ENCODE measurements at regions not wholly inside any gene's neighbourhood (a gene's known extent, or its start where the extent isn't known, plus 50 kb on each side); places are given as distances from the start of the nearest gene placed in this dataset.
"Not testable (repeated sequence)": the region's sequence is repeated elsewhere in the genome, so short reads cannot be mapped to it uniquely, and the experiment has no call there.

DNA sequence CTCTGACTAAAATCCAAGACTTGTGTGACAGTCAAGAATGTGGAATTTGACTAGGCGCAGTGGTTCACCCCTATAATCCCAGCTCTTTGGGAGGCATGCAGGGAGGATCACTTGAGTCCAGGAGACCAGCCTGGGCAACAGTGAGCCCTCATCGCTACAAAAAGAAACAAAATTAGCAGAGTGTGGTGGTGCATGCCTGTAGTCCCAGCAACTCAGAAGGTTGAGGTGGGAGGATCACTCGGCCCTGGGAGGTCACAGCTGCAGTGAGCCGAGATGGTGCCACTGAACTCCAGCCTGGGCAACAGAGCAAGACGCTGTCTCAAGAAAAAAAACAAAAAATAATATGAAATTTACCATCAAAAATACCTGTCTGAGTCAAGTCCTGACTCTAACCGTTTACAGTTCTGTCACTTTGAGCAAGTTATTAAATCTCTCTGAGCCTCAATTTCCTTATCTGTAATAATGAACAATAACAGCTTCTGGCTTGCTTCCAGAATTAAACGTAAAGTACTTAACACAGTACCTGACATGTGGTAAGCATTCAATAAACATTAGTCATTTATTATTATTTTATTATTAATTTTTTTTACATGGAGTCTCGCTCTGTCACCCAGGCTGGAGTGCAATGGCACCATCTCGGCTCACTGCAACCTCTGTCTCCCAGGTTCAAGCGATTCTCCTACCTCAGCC lies 204.6 kb upstream of the TSC22D1 start:
- no peak for DNase-seq (ENCODE audit: low spot score)

DNA sequence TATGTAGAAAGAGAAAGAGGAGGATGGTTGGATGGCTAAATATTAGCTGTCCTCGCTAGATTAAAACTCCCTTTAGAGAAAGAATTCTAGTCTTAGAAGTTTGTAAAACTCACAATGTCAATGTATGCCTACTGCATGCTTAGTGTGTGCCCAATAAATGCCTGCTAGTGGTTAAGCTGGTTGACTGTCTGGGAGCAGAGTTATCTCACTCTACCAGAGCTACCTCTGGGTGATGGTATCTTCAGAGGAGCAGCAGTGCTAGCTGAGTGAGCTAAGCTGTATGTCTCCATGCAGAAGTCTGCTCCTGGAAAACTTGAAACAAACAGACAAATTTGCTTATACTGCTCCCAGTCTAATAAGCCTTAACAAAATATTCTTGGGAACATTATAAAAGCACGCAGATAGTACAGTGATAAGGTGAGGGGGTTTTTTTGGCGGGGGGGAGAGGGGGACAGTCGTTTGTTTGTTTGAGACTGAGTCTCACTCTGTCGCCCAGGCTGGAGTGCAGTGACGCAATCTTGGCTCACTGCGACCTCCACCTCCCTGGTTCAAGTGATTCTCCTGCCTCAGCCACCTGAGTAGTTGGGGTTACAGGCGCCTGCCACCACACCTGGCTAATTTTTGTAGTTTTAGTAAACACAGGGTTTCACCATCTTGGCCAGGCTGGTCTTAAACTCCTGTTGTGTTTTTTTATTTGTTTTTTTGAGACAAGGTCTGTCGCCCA lies 202.8 kb upstream of the TSC22D1 start:
- DNase-seq (ENCODE audit: low spot score), result no peak

DNA sequence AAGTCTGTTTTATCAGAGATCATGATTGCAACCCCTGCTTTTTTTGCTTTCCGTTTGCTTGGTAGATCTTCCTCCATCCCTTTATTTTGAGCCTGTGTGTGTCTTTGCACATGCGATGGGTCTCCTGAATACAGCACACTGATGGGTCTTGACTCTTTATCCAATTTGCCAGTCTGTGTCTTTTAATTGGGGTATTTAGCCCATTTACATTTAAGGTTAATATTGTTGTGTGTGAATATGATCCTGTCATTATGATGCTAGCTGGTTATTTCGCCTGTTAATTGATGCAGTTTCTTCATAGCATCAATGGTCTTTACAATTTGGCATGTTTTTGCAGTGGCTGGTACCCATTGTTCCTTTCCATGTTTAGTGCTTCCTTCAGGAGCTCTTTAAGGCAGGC lies 199.2 kb upstream of the TSC22D1 start:
- not testable (repeated sequence) for DNase-seq (ENCODE audit: low spot score)

DNA sequence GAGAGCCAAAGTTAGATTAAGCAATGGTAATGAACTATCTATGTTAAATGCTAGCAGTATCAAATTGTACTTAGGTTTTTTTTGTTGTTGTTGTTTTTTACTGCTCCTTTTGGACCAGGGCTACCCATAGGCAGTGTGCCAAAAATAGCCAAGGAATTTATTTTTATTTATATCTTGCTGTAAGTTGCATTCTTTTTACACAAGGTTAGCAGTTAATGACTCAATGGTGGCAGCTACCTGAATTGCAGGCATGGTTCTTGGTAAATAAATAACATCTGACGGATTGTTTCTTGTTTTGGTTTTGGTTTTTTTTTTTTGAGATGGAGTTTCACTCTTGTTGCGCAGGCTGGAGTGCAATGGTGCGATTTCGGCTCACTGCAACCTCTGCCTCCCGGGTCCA lies 194.8 kb upstream of the TSC22D1 start:
- no peak for DNase-seq (ENCODE audit: low spot score)

DNA sequence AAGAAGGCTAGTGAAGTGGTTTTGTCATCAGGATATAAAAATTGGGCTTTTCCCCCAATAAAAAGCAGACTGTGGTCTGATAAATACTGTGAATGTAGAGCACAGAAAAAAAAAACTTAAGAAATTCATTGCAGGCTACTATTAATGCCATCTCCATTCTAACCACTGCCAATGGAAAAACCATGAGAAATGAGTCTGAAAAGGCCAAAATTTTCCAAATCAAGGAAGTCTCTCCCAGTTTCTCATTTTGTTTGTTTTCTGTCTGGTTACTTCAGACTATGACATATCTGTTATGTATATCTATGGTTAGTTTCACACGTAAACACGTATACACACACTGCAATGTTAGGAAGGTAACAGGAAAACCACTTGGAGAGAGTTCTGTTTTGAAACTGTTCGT lies 193.6 kb upstream of the TSC22D1 start:
- no peak for DNase-seq (ENCODE audit: low spot score)

DNA sequence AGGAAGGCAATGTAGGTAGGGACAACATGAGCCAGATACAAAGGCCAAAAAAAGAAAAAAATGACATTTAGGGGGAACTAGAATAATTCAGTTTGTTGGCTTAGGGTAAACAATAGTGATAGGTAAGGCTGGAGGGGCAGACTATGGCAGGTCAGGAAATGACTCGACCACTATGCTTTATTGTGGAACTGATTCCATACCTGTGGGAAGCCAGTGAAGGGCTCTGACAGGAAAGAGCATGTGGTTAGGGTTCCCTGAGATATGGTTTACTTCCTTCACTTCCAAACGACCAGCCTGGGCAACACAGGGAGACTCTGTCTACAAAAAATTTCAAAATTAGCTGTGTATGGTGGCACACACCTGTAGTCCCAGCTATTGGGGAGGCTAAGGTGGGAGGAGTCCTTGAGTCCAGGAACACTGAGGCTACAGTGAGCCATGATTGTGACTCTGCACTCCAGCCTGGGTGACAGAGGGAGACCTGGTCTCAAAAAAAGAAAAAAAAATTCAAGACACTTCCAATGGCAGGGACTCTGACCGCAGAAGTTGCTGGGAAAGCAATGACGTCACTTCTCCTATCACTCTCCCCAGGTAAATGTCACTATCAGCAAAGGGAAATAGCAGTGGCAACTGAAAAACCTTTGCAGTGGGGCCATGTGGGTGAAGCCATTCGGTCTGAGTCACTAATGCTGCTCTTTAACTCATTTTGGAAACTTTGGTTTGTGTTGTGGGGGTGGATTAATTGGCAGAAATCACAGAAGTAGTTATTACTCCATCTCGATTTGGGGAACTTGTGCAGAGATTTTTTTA lies 192.8 kb upstream of the TSC22D1 start:
- no peak for DNase-seq (ENCODE audit: low spot score)

DNA sequence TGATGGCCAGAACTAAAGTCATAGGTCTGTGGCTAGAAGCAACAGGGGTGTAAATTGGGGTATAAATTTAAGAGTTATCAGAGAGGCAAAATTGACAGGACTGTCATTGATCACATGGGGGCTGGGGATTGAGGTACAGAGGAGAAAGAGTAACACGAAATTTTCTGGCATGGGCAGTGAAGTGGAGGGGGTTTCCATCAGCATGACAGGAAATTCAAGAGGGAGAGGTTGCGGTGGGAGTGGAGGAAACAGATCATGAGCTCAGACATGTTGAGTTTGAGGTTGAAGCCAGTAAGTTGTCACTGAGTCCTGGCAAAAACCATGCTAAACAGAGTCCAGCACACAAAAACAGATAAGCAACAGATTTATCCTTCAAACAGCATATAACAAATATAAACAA lies 192.1 kb upstream of the TSC22D1 start:
- DNase-seq (ENCODE audit: low spot score), result no peak

DNA sequence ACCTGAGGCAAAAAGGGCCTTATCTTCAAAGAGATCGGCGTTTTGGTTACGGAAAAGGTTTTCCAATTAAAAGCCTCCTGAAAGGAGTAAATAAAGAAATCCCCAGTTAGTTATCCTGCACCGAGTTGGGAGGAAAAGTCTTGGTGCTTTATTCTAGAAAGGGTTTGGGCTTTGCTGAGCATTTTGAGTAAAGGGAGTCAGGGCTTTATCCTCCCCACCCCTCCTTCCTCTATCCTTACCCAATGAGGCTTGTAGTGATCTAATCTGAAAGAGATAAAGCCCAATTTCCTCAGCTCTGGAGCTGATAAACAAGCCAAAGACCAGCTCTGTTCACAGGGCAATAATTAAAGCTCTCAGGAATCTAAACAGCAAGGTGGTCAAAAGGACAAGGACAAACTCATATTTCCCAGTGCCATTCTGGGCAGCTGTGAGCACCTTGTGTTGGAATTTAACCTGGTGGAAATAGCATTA lies 188.9 kb upstream of the TSC22D1 start:
- DNase-seq (ENCODE audit: low spot score), result no peak

DNA sequence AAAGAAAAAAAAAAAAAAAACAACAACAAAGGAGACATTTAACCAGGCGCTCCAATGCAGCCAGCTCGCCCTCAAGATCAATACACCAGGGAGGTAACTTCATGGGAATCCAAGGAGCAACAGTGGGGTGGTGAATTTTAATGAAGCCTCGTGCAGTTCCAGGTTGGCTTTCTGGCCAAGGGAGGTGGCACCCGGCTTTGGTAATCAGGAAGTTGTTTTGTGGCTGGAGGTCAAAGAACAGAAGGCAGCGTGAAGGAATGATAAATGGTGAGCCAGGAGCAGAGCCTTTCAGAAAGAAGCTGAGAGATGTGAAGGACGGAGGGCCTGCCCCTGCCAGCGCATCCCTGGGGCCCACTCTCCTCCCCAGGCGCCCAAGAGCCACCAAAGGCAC lies 188.2 kb upstream of the TSC22D1 start:
- no peak for DNase-seq (ENCODE audit: low spot score)

DNA sequence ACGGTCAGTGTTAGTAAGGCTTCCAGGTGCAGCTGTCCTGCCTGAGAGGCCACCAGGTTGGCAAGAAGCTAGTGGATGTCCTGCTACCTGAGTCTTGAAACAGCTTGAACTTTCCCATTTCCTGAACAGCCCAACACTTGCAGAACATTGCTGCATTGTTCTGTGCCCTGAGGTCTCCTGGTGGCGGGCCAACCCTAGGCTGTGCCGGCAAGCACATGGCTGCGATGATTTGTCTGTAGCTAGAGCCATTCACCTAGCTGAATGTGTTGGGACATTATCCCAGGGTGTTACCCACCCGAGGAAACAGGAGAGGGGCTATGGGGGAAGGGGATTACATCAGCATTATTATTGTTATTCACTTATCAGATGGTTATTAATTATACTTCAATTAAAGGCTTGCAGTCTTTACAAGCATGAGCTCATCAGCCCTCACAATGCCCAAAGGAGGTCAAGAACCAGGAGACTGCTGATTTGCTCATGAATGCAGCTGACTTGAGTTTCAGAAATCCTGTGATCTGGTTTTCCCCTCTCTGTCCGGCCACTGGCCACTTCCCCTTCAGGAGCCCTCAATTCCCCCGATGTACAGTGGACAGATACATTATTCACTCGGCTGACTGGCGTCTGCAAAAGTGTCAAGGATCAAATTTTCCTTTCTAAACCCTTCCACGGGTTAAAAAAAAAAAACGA lies 187.6 kb upstream of the TSC22D1 start:
- DNase-seq (ENCODE audit: low spot score), result no peak

DNA sequence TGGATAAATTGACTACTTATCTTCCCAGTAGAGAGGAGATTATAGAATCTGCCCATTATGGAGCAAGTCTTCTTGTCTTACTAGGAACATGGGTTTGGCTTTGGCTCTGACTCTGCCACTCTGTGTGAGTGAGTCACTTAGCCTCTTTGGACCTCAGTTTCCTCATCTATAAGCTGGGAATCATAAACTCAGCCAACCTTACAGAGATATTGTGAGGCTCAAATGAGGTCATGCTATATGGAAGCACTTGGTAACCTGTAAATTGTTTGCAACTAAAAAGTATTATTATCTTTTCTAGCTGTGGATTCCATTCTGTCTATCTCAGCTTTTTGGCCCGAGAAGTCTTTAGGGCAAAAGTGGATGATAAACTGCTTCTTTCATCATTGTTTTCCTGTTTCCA lies 186.8 kb upstream of the TSC22D1 start:
- no peak for DNase-seq (ENCODE audit: low spot score)

DNA sequence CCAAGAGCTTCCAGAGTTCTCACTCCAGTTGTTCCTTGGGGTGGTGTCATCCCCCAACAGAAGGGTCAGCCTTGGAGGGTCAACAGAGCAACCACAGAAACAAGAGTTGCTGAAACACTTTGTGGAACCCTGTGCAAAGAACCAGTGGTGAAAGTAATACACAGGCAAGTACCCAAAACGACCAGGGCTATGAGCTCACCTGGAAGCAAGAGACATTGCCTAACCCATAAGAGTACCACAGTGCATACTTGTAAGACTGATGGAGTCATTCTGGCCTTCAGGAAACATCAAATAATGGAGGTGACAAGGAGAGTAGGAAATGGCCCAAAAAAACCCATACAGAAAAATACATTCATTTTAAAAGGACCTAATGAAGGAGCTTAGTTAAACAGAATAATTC lies 184.3 kb upstream of the TSC22D1 start:
- no peak for DNase-seq (ENCODE audit: low spot score)

DNA sequence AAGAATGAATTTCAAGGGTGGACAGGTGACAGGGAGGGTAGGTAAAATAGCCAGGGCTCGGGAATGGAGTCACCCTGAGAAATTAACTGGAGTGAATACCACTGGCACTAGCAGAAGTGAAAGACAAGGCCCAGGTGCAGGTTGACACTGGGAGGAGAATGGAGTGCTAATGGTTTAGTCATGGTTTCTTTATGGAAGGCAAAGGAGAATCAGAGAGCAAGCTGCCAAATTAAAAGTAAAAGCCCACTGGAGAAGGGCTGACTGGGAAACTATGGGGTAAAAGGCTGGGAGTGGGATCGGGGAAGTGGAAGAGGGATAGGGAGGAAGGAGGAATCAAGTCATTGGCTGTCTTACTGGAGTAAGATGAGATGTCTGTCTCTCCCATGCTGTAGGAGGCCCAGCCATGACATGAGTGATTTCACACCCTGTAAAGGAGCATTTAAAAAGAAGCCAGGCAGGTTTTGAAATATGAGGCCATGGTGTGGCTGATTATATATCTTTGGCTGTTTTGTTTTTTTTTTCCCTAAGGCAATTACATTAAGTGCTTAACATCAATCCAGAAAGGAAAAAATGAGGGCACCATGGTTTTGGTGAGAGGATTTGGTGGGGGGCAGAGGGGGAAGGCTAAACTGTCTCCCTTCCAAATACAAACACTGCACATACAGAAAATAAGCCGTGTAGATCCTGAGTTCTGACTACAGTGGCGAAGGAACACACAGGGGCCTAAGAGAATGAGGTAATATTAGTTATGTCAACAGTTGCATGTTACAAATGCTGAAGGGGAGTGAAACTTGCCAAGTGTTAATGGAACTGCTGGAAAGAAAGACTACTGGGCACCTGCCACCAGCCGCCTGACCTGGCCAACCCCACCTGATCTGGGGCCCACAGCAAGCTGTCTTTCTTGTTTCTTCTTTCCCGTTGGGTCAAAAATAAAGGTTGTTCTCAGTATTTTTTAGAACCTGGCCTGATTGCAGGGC lies 183.5 kb upstream of the TSC22D1 start:
- DNase-seq (ENCODE audit: low spot score), result no peak

DNA sequence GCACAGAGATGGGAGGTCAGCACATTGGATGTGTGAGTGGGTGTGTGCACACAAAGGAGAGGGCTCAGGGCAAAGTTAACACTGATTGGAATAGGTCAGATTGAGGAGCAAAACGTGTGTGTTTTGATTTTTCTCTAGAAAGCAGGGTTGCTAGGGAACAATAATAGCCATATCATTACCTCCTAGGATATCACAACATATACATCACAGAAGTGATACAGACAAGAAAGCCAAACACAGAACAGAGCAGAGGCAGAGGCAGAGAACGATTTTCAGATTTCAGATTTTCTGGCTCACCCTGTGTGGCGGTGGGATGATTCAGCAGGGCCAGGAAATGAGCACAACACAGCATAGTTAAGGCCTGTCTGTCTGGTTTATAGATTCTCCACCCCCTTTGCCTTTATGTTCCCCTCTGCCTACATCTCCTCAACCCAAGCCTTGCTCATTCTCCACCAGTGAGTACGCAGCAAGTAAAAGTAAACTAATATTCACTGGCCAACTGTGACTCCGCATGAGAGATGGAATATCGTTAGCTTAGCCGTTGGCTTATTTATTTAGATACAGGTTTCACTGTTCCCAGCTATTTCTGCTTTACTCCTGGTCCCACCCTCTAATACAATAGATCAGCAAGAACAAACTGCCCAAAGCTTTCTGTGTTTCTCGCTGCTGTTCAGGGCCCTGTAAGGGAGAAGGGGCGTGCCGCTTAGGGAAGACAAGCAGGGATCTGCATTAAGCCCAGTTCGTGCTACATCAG lies 182.7 kb upstream of the TSC22D1 start:
- peak; percentile 85 for DNase-seq (ENCODE audit: low spot score)

DNA sequence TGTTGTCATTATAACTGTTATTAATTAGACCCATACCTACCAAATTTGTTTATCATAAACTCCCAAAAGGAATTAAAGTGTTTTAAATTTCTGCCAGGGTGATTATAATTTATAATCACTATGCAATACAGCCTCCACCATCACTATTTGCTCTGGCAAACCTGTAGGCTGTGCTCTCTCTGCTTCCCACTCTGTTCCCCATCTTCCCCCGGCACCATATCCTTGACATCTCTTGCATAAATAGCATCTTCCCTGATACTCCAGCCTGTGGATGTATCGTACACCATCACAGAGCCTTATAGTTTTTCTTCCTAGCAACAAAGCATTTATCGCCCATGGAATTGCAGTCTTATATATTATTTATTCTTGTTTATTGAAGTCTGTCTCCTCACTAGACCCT lies 181.5 kb upstream of the TSC22D1 start:
- DNase-seq (ENCODE audit: low spot score), result no peak

DNA sequence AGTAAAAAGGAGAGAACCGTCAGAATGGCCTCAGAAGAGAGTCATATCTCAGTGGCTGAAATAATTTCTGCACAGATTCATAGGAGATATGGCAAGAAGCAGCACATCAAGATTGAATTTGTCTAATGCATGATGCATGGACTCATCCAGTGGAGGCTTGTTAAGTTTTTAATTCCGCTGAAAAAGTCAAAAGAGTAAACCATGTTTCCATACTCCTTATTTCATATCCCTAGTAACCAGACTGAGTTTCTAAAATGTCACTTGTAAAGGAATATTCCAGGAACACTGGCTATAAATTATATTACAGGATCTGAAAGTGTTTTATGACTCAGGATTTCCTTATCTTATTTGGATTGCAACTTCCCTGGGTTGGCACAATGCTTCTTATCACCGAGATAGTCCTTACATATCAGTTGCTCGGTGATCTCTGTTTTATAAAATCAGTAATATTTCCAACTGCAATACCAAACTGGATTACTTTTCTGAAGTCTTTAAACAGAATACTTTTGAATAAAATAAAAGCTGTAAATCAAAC lies 180.2 kb upstream of the TSC22D1 start:
- DNase-seq (ENCODE audit: low spot score), result no peak

DNA sequence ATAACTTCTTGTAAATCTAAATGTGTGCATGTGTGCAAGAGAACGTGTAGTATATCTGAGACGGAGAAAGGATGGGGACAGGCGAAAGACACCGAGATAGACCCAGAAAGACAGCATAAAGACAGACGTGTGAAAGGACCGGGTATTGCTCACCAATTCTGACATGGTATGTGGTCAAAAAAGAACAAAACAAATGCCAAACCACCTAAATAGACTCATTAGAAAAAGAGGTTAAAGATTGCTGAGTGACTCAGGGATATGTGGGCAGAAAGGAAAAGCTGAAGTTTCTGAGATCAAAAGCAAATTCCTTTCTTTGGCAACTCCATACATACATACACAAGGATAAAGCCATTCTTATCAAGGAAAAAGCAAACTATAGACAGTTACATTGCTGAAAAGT lies 179.7 kb upstream of the TSC22D1 start:
- DNase-seq (ENCODE audit: low spot score), result peak; percentile 41

DNA sequence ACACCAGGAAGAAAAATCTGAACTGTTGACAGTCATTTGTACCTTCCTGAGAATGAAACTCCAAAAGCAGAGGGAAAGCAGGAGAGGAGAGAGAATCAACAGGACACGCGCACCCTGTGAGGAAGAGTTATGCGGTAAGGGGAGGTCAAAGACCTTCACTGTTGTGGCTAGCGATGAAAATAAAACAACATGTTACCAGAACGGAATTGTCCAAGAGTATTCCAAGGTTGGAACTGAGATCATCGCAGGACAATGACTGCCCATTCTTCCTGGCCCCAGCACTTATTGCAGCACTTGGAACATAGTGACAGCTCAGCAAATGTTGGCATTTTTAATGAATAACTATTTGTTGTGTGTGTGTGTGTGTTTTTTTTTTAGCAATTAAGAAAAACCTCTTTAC lies 176.0 kb upstream of the TSC22D1 start:
- no peak for DNase-seq (ENCODE audit: low spot score)

DNA sequence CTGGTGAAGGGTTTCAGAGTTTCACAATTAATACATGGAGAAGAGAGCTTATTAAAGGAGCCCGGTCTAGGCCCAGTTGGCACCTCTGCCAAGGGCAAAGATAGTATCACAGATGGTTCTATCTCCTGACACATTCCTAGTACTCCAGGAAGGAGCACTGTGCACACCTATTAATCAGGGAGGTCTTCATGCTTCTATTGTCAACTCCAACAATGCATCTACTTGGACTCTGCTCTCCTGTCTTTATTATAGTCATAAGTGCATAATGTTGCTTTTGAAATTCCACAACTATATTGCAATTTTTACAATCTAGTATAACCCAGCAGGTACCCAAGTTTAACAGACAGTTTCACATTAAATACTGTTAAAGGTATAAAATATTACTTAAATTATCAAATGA lies 174.5 kb upstream of the TSC22D1 start:
- DNase-seq (ENCODE audit: low spot score), result no peak

DNA sequence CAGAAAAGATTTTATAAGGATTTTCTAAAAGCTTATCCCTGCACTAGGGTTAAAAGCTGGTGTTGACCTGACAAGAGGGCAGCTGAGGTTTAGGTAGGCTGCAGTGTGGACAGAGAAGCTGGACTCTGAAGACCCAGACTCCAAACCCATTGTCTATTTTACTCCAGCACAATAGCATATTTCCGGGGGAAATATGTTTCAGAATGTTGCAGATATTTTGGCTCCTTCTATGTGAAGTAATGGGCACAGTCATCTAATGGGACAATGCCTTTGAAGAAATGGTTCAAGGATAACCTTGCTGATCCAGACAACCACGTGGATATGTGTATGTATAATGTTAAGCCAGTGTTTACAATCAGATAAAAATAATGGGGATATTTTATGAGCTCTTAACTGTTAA lies 173.8 kb upstream of the TSC22D1 start:
- no peak for DNase-seq (ENCODE audit: low spot score)
